NT2/D1 (cell line): ENCODE measurements at regions not wholly inside any gene's neighbourhood (a gene's known extent, or its start where the extent isn't known, plus 50 kb on each side); places are given as distances from the start of the nearest gene placed in this dataset.

Experiments used
- SUZ12 ChIP-seq: IDR thresholded peaks from 2 replicates; pipeline ENCODE4 v1.6.1; 2011; ENCODE audit not compliant: insufficient read length, insufficient read depth; ENCODE audit errors: extremely low read depth
- YY1 ChIP-seq: IDR thresholded peaks from 2 replicates; pipeline ENCODE4 v1.6.1; 2011; ENCODE audit not compliant: insufficient read length, insufficient read depth

GRCh38 chr6:113050010-113050858 is 703.1 kb downstream of the RFPL4B start:
- TF ChIP-seq YY1 = no peak
- TF ChIP-seq SUZ12 = no peak
